ENCODE measurements at regions not wholly inside any gene's neighbourhood (a gene's known extent, or its start where the extent isn't known, plus 50 kb on each side); places are given as distances from the start of the nearest gene placed in this dataset.
"Not testable (repeated sequence)": the region's sequence is repeated elsewhere in the genome, so short reads cannot be mapped to it uniquely, and the experiment has no call there.

GRCh38 chr2:193482557-193482956 lies 1287.8 kb upstream of the TMEFF2 start:
- no peak for DNase-seq

GRCh38 chr2:193480187-193480586 lies 1285.5 kb upstream of the TMEFF2 start:
- DNase-seq: no peak

GRCh38 chr2:193476171-193476800 lies 1281.6 kb upstream of the TMEFF2 start:
- no peak for DNase-seq

- no peak for DNase-seq
Observed at GRCh38 chr2:193475038-193475437, 1280.3 kb upstream of the TMEFF2 start.

GRCh38 chr2:193469251-193469650 lies 1274.5 kb upstream of the TMEFF2 start:
- no peak for DNase-seq

GRCh38 chr2:193467276-193467987 lies 1272.7 kb upstream of the TMEFF2 start:
- DNase-seq: no peak

GRCh38 chr2:193463011-193463410 lies 1268.3 kb upstream of the TMEFF2 start:
- no peak for DNase-seq

GRCh38 chr2:193462411-193462810 lies 1267.7 kb upstream of the TMEFF2 start:
- no peak for DNase-seq

- DNase-seq: no peak
Observed at GRCh38 chr2:193461431-193461934, 1266.8 kb upstream of the TMEFF2 start.

- DNase-seq: no peak
Observed at GRCh38 chr2:193446967-193447366, 1252.2 kb upstream of the TMEFF2 start.

GRCh38 chr2:193442293-193442692 lies 1247.6 kb upstream of the TMEFF2 start:
- DNase-seq: no peak

- DNase-seq: no peak
Observed at GRCh38 chr2:193428336-193428818, 1233.6 kb upstream of the TMEFF2 start.

GRCh38 chr2:193412368-193412767 lies 1217.6 kb upstream of the TMEFF2 start:
- not testable (repeated sequence) for DNase-seq

- DNase-seq: no peak
Observed at GRCh38 chr2:193409951-193410350, 1215.2 kb upstream of the TMEFF2 start.

- no peak for DNase-seq
Observed at GRCh38 chr2:193382583-193382982, 1187.8 kb upstream of the TMEFF2 start.

GRCh38 chr2:193377789-193378188 lies 1183.1 kb upstream of the TMEFF2 start:
- DNase-seq: no peak

- no peak for DNase-seq
Observed at GRCh38 chr2:193373120-193373519, 1178.4 kb upstream of the TMEFF2 start.

- DNase-seq: no peak
Observed at GRCh38 chr2:193371200-193371599, 1176.5 kb upstream of the TMEFF2 start.

GRCh38 chr2:193368615-193369014 lies 1173.9 kb upstream of the TMEFF2 start:
- no peak for DNase-seq

GRCh38 chr2:193357508-193357907 lies 1162.8 kb upstream of the TMEFF2 start:
- no peak for DNase-seq

GRCh38 chr2:193352665-193353242 lies 1158.0 kb upstream of the TMEFF2 start:
- DNase-seq: not testable (repeated sequence)

- no peak for DNase-seq
Observed at GRCh38 chr2:193350509-193350908, 1155.8 kb upstream of the TMEFF2 start.

- no peak for DNase-seq
Observed at GRCh38 chr2:193349642-193350041, 1154.9 kb upstream of the TMEFF2 start.

GRCh38 chr2:193348055-193348454 lies 1153.3 kb upstream of the TMEFF2 start:
- no peak for DNase-seq
